Smooth muscle cell (in vitro differentiated cells): ENCODE measurements at regions not wholly inside any gene's neighbourhood (a gene's known extent, or its start where the extent isn't known, plus 50 kb on each side); places are given as distances from the start of the nearest gene placed in this dataset.
A peak's percentile ranks its signal among the peaks of the same experiment; 100 is the strongest.

Experiments used
- DNase-seq: peaks from one replicate; lab custom pipeline; 2025; ENCODE audit not compliant: unreplicated experiment; lab: John Stamatoyannopoulos, UW
- H2AFZ ChIP-seq: fragments of 200-600 bp; sonication (generic); 2 replicates; pipeline ENCODE4 v1.6.0; 2016; ENCODE audit warnings: antibody characterized with exemption, low read depth, mild to moderate bottlenecking
- H3F3A ChIP-seq: fragments of 200-600 bp; sonication (generic); 2 replicates; pipeline ENCODE4 v1.6.0; 2017; ENCODE audit warnings: antibody characterized with exemption, low read depth
- H3K27ac ChIP-seq: fragments of 200-600 bp; sonication (generic); 2 replicates; pipeline ENCODE4 v1.5.1; 2016; ENCODE audit warnings: low read depth, mild to moderate bottlenecking
- H3K27me3 ChIP-seq: fragments of 200-600 bp; sonication (generic); 2 replicates; pipeline ENCODE4 v1.6.1; 2016; ENCODE audit warnings: low read depth, mild to moderate bottlenecking
- H3K36me3 ChIP-seq: fragments of 200-600 bp; sonication (generic); 2 replicates; pipeline ENCODE4 v1.5.1; 2016; ENCODE audit warnings: low read depth
- H3K4me1 ChIP-seq: fragments of 200-600 bp; sonication (generic); 2 replicates; pipeline ENCODE4 v1.5.1; 2016; ENCODE audit warnings: low read depth
- H3K4me2 ChIP-seq: fragments of 200-600 bp; sonication (generic); 2 replicates; pipeline ENCODE4 v1.6.0; 2016; ENCODE audit warnings: mild to moderate bottlenecking
- H3K4me3 ChIP-seq: fragments of 200-600 bp; sonication (generic); 2 replicates; pipeline ENCODE4 v1.5.1; 2016; ENCODE audit warnings: mild to moderate bottlenecking
- H3K79me2 ChIP-seq: fragments of 200-600 bp; sonication (generic); 2 replicates; pipeline ENCODE4 v1.6.0; 2016; ENCODE audit warnings: low read depth, mild to moderate bottlenecking
- H3K9ac ChIP-seq: fragments of 200-600 bp; sonication (generic); 2 replicates; pipeline ENCODE4 v1.6.0; 2016; ENCODE audit warnings: low read depth
- H3K9me3 ChIP-seq: fragments of 200-600 bp; sonication (generic); replicated peaks from 2 replicates; pipeline ENCODE4 v1.5.1; 2016; ENCODE audit warnings: low read depth
- H4K20me1 ChIP-seq: fragments of 200-600 bp; sonication (generic); 2 replicates; pipeline ENCODE4 v1.6.0; 2016; ENCODE audit warnings: low read depth
- CTCF ChIP-seq: fragments of 200-600 bp; sonication (generic); IDR thresholded peaks from 2 replicates; pipeline ENCODE4 v1.5.1; 2017; ENCODE audit warnings: borderline replicate concordance, mild to moderate bottlenecking, antibody characterized with exemption; ENCODE audit not compliant: insufficient read depth, poor library complexity, severe bottlenecking
- WGBS: methylation state at CpG from one replicate; pipeline ENCODE4 v1.1.7; 2016; ENCODE audit warnings: low lambda C conversion rate; 5-methylcytosine and 5-hydroxymethylcytosine counted together

DNA sequence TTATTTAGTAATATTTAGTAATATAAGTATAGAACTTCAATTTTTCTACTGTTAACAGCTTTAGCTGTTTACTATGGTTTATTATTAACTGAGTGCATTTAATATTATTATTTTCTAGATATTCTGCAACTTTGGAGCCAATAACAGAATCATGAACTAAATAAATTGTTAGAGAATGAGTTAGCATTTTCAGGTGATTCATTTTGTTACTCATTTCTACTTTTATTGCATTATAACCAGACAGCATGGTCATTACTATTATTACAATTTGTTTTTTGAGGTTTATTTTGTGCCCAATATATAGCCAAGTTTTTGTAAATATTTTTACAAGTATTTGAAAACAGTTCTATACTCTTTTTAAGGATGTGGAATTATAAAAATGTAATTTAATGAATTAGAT, 279.6 kb downstream of the SQOR start:
- DNase-seq = no peak
- TF ChIP-seq CTCF = no peak
- Histone ChIP-seq H3K4me1 (no peaks in the 10 kb centered on the region), H3K4me3 (no peak overlapping the region), H3K27ac (no peak overlapping the region), H3F3A (no peaks in the 10 kb centered on the region), H3K9ac (no peak overlapping the region), H3K9me3 (no peaks in the 10 kb centered on the region), H4K20me1 (no peaks in the 10 kb centered on the region), H3K4me2 (no peak overlapping the region), H3K79me2 (no peaks in the 10 kb centered on the region), H2AFZ (no peak overlapping the region), H3K36me3 (no peaks in the 10 kb centered on the region), H3K27me3 (no peaks in the 10 kb centered on the region)

DNA sequence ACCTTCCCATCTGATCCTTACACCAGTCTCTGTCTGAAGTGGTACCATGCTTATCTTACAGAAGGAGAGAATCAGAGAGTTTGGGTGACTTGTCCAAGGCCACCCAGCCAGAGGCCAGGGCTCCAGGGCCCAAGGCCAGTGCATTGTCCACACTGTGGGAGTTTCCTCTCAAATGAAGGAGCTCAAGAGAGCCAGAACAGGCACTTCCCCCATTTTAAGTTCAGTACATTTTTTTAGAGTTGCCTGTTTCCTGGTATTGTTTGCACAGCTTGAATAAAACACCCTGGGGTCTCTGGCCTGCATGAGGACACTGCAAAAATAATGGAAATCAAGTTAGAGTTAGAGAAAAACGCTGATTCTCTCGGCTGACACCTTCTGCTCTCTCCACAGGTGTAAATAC, 284.0 kb downstream of the SQOR start:
- no peak for DNase-seq
- H2AFZ ChIP-seq = no peak overlapping the region
- no peaks in the 10 kb centered on the region for H3K79me2 ChIP-seq
- H3K4me1 ChIP-seq = no peaks in the 10 kb centered on the region
- H3K4me2 ChIP-seq = no peak overlapping the region
- 91% methylated on average over 2 of the region's 2 CpGs for WGBS
- H4K20me1 ChIP-seq = no peaks in the 10 kb centered on the region
- H3K9ac ChIP-seq = no peak overlapping the region
- H3K27me3 ChIP-seq = no peaks in the 10 kb centered on the region
- TF ChIP-seq CTCF = no peak
- no peak overlapping the region for H3K27ac ChIP-seq
- H3K4me3 ChIP-seq = no peak overlapping the region
- H3F3A ChIP-seq = no peaks in the 10 kb centered on the region
- no peaks in the 10 kb centered on the region for H3K9me3 ChIP-seq
- no peaks in the 10 kb centered on the region for H3K36me3 ChIP-seq

GRCh38 chr15:45919806-45920205, 285.0 kb downstream of the SQOR start:
- H4K20me1 ChIP-seq = no peaks in the 10 kb centered on the region
- H3K4me3 ChIP-seq = no peak overlapping the region
- WGBS = 34% methylated on average over 6 of the region's 6 CpGs
- H2AFZ ChIP-seq = no peak overlapping the region
- H3K4me2 ChIP-seq = peak overlapping the region; percentile 19
- H3K27ac ChIP-seq = no peak overlapping the region
- no peak overlapping the region for H3K9ac ChIP-seq
- no peaks in the 10 kb centered on the region for H3F3A ChIP-seq
- H3K4me1 ChIP-seq = no peaks in the 10 kb centered on the region
- no peaks in the 10 kb centered on the region for H3K79me2 ChIP-seq
- TF ChIP-seq CTCF = no peak
- no peaks in the 10 kb centered on the region for H3K9me3 ChIP-seq
- no peaks in the 10 kb centered on the region for H3K36me3 ChIP-seq
- no peaks in the 10 kb centered on the region for H3K27me3 ChIP-seq
- no peak for DNase-seq

- Histone ChIP-seq H3K36me3 (no peaks in the 10 kb centered on the region), H3K4me3 (no peak overlapping the region), H4K20me1 (no peaks in the 10 kb centered on the region), H3K79me2 (no peaks in the 10 kb centered on the region), H3K9ac (no peak overlapping the region), H2AFZ (peak overlapping the region; percentile 42), H3F3A (no peaks in the 10 kb centered on the region), H3K9me3 (no peaks in the 10 kb centered on the region), H3K4me2 (no peak overlapping the region), H3K27me3 (no peaks in the 10 kb centered on the region), H3K27ac (peak overlapping the region; percentile 37), H3K4me1 (no peaks in the 10 kb centered on the region)
- WGBS = 46% methylated on average over 4 of the region's 4 CpGs
- no peak for DNase-seq
- TF ChIP-seq CTCF = no peak
Observed at GRCh38 chr15:45921376-45921775, 286.5 kb downstream of the SQOR start.
